Inferior parietal cortex (tissue), 1 donor: ENCODE measurements at regions not wholly inside any gene's neighbourhood (a gene's known extent, or its start where the extent isn't known, plus 50 kb on each side); places are given as distances from the start of the nearest gene placed in this dataset.
"Not testable (repeated sequence)": the region's sequence is repeated elsewhere in the genome, so short reads cannot be mapped to it uniquely, and the experiment has no call there.

ENCODE experiments used
- DNase-seq: peaks from one replicate; pipeline ENCODE4 v3.0.0-alpha.2; 2016; ENCODE audit errors: extremely low spot score

- DNase-seq, result no peak
These were observed 826.5 kb downstream of the TNS3 start for GRCh38 chr7:46755120-46756034.

GRCh38 chr7:46754140-46754720 lies 827.7 kb downstream of the TNS3 start:
- no peak for DNase-seq

GRCh38 chr7:46753662-46754061 lies 828.2 kb downstream of the TNS3 start:
- DNase-seq, result no peak

- no peak for DNase-seq
These were observed 829.0 kb downstream of the TNS3 start for GRCh38 chr7:46752881-46753366.

- DNase-seq, result not testable (repeated sequence)
These were observed 829.8 kb downstream of the TNS3 start for GRCh38 chr7:46751927-46752723.

GRCh38 chr7:46751471-46751870 lies 830.4 kb upstream of the IGFBP3 start:
- no peak for DNase-seq

GRCh38 chr7:46750321-46750865 lies 829.3 kb upstream of the IGFBP3 start:
- no peak for DNase-seq

- DNase-seq, result no peak
These were observed 827.0 kb upstream of the IGFBP3 start for GRCh38 chr7:46747869-46748576.

- DNase-seq, result no peak
These were observed 825.9 kb upstream of the IGFBP3 start for GRCh38 chr7:46746695-46747687.

GRCh38 chr7:46745707-46746090 lies 824.6 kb upstream of the IGFBP3 start:
- no peak for DNase-seq

- DNase-seq, result no peak
These were observed 824.1 kb upstream of the IGFBP3 start for GRCh38 chr7:46744957-46745706.

GRCh38 chr7:46742601-46743000 lies 821.5 kb upstream of the IGFBP3 start:
- no peak for DNase-seq

- DNase-seq, result no peak
These were observed 821.0 kb upstream of the IGFBP3 start for GRCh38 chr7:46741938-46742540.

GRCh38 chr7:46741181-46741580 lies 820.1 kb upstream of the IGFBP3 start:
- DNase-seq, result no peak

GRCh38 chr7:46739518-46740234 lies 818.6 kb upstream of the IGFBP3 start:
- DNase-seq, result peak; percentile 22

GRCh38 chr7:46738796-46739195 lies 817.7 kb upstream of the IGFBP3 start:
- DNase-seq, result no peak

- DNase-seq, result no peak
These were observed 817.1 kb upstream of the IGFBP3 start for GRCh38 chr7:46738165-46738564.

- DNase-seq, result no peak
These were observed 804.8 kb upstream of the IGFBP3 start for GRCh38 chr7:46725838-46726237.
